ES-I3 (cell line): ENCODE measurements at regions not wholly inside any gene's neighbourhood (a gene's known extent, or its start where the extent isn't known, plus 50 kb on each side); places are given as distances from the start of the nearest gene placed in this dataset.

Source experiments
- H3K36me3 ChIP-seq: 2 replicates; pipeline ENCODE4 v1.6.1; 2013; ENCODE audit warnings: mild to moderate bottlenecking, low read length, control low read depth, moderate library complexity; ENCODE audit not compliant: insufficient read depth
- H3K4me1 ChIP-seq: 2 replicates; pipeline ENCODE4 v1.6.1; 2013; ENCODE audit warnings: mild to moderate bottlenecking, control low read depth, low read length; ENCODE audit not compliant: insufficient read depth
- H3K9ac ChIP-seq: 2 replicates; pipeline ENCODE4 v1.6.1; 2013; ENCODE audit warnings: low read depth, mild to moderate bottlenecking, low read length, moderate library complexity
- H3K9me3 ChIP-seq: 2 replicates; pipeline ENCODE4 v1.6.1; 2013; ENCODE audit warnings: mild to moderate bottlenecking, low read length, moderate library complexity; ENCODE audit not compliant: control insufficient read depth, insufficient read depth

DNA sequence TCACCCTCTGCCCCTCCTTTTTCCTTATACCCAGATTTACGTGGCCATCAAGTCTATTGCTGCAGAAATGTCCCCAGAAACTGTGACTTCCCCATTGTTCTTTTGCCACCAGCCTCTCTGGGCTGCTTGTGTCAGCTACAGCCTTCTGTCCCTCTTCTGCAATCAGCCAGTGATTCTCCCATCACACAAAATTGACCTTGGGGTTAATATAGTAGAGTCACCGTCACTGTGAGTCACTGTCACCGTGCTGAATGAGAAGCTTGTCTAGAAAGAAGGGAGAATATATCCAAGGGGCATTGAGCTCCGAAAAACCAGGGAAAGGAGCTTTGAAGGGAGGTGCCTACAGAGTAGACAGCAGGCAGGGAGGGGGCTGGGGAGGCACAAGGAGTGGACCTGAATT is 290.5 kb downstream of the HAPSTR1 start:
- Histone ChIP-seq H3K9ac (no peak overlapping the region), H3K36me3 (no peaks in the 10 kb centered on the region), H3K4me1 (no peaks in the 10 kb centered on the region), H3K9me3 (no peaks in the 10 kb centered on the region)

DNA sequence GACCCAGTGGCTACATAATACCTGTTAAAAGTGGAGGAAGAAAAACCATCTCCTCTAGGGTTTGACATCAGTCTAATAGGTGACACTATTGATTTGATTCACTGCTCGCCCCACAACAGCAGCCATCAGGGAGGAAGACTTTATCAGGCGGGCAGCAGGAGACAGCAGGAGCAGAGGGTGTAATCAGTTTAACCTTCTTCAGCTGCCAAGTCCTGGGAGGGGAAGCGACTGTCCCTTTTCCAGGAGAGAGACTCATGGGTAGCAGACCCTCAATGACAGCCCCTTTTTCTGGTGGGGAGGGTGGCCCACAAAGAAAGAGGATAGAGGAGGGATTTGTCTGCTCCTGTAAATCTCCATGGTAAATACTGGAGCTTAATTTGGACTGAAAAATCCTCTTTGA is 291.8 kb downstream of the HAPSTR1 start:
- H3K36me3 ChIP-seq = no peaks in the 10 kb centered on the region
- no peaks in the 10 kb centered on the region for H3K4me1 ChIP-seq
- 0 out of 2 replicates have a peak, but pooled peaks cover 6% of the 10 kb centered on the region for H3K9me3 ChIP-seq
- no peak overlapping the region for H3K9ac ChIP-seq

DNA sequence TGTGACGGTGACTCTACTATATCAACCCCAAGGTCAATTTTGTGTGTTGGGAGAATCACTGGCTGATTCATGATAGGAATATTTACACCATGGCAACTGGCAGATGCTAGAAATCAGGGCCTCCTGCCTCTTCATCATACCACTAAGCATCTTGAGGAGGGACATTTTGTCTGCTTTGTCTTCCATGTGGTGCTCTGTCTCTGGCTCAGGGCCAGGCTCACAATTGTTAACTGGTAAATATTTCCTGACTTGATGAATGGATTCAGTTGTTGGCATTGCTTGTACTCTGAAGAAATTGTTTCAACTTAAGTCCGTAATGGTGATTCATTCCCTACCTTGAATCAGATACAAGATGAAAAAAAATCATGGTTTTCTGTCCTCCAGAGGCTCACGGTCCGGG is 292.7 kb downstream of the HAPSTR1 start:
- Histone ChIP-seq H3K9ac (no peak overlapping the region), H3K36me3 (no peaks in the 10 kb centered on the region), H3K4me1 (no peaks in the 10 kb centered on the region), H3K9me3 (peaks cover 6% of the 10 kb centered on the region; the same call in 1 of the 2 replicates)

DNA sequence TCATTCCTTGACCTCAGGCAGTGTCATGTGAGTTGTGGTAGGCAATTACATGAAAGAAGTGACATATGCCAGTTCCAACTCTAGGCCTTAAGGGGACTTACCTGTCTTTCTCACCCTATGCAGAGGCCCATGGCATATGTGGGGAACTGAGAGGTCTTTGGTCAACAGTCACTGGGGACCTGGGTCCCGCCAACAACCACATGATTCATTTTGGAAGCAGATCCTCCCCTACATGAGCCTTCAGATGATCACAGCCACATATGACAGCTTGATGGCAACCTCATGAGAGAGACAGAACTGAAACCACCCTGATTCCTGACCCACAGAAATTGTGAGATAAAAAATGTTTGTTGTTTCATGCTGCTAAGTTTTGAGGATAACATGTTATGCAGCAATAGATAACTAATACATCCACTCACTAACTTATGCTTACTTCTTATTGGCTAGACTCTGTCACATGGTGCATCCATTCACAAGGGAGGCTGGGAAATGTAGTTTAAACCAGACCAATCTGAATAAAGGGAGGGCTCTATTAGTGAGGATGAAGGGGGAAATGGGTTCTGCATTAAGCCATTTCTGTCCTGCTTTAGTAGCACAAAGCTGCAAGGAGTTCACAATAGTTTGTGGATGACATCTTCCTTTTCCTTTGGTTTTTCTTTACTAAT is 298.2 kb downstream of the HAPSTR1 start:
- peaks cover 6% of the 10 kb centered on the region; the same call in 1 of the 2 replicates for H3K9me3 ChIP-seq
- H3K9ac ChIP-seq = no peak overlapping the region
- H3K4me1 ChIP-seq = no peaks in the 10 kb centered on the region

DNA sequence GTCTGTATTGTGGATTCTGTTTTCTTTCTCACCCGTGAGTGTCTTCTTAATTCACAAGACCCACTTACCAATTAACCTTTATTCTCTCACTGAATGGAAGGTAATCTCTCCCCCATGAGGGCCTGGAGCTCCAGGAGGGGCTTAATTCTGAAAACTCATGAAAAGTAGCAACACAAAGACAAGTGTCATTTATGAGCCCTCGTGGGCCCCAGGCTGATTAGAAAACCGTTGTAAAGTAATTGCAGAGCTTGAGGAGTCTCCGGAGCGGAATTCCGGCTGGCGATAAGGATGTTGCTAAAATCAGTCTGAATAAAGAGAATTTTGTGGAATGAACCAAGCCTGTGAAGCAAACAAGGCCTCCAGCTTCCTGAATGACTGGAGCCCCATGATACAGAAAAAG is 301.5 kb downstream of the HAPSTR1 start:
- no peaks in the 10 kb centered on the region; the same call in 1 of the 2 replicates for H3K9me3 ChIP-seq
- no peak overlapping the region for H3K9ac ChIP-seq
- no peaks in the 10 kb centered on the region for H3K4me1 ChIP-seq
- no peaks in the 10 kb centered on the region for H3K36me3 ChIP-seq

More for the DNA sequence above, 298.2 kb downstream of the HAPSTR1 start:
- H3K36me3 ChIP-seq = no peaks in the 10 kb centered on the region

DNA sequence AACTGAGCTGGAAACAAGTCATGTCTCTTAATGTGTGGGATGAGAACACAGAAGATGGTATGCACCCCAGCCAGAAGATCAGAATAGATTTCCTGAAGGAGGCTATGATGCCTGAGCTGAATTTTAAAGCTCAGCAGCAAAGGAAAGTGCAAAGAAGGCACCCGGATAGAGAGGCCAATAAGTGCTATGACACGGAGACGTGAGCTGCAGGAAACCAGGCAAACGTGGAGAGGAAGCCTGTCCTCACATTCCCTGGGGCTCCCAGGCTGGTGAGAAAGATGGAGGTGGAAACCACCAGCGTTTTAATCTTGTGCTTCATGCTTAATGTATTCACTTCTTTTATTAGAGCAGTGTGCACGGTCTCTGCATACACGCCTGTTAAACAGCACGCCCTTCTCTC is 302.1 kb downstream of the HAPSTR1 start:
- Histone ChIP-seq H3K4me1 (no peaks in the 10 kb centered on the region), H3K9ac (no peak overlapping the region), H3K9me3 (no peaks in the 10 kb centered on the region), H3K36me3 (no peaks in the 10 kb centered on the region)

DNA sequence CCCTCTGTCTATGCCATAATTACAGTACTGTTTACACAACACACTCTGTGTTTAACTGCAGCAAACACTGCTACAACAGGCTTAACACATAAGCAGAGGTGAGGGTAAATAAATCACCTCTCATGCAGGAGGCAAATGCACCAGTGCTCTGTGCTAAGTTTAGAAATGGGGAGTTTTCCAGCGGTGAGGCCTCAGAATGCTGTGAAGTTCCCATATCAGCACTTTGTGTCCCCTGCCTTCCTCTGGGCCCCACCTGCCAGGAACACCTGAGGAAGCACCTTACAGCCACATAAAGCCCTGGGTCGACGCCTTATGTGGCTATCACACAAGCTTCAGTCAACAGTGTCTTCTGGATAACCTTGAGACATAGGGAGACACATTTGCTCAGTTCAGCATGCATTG is 304.5 kb downstream of the HAPSTR1 start:
- Histone ChIP-seq H3K36me3 (no peaks in the 10 kb centered on the region), H3K4me1 (no peaks in the 10 kb centered on the region)

DNA sequence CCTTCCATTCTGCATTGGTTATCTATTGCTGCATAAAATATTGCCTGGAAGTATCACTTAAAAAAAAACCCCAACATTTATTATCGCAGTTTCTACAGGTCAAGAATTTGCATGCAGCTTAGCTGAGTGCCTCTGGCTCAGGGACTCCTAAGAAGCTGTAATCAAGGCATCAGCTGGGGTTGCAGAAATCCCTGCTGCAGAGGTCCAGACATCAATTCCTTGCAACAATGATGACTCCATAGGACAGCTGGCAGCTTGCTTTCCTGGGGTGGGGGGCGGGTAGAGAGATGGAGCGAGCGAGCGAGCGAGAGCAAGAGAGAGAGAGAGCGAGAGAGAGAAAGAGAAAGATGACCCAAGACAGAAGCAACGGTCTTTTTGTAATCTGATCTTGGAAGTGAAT is 308.1 kb downstream of the HAPSTR1 start:
- Histone ChIP-seq H3K9ac (no peak overlapping the region), H3K36me3 (no peaks in the 10 kb centered on the region), H3K9me3 (no peaks in the 10 kb centered on the region), H3K4me1 (no peaks in the 10 kb centered on the region)

More for the DNA sequence above, 304.5 kb downstream of the HAPSTR1 start:
- Histone ChIP-seq H3K9ac (no peak overlapping the region), H3K9me3 (no peaks in the 10 kb centered on the region)

DNA sequence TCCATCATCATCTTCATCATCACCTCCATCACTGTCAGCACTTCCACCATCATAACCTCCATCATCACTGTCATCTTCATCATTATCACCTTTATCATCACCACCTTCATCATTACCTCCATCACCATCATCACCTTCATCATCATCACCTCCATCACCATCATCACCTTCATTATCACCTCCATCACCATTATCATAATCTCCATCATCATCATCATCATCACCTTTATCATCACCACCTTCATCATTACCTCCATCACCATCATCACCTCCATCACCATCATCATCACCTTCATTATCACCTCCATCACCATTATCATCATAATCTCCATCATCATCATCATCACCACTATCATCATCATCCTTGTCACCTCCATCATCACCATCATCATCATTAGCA is 309.7 kb downstream of the HAPSTR1 start:
- H3K36me3 ChIP-seq = no peaks in the 10 kb centered on the region
- no peak overlapping the region for H3K9ac ChIP-seq
- H3K9me3 ChIP-seq = no peaks in the 10 kb centered on the region
- no peaks in the 10 kb centered on the region for H3K4me1 ChIP-seq

DNA sequence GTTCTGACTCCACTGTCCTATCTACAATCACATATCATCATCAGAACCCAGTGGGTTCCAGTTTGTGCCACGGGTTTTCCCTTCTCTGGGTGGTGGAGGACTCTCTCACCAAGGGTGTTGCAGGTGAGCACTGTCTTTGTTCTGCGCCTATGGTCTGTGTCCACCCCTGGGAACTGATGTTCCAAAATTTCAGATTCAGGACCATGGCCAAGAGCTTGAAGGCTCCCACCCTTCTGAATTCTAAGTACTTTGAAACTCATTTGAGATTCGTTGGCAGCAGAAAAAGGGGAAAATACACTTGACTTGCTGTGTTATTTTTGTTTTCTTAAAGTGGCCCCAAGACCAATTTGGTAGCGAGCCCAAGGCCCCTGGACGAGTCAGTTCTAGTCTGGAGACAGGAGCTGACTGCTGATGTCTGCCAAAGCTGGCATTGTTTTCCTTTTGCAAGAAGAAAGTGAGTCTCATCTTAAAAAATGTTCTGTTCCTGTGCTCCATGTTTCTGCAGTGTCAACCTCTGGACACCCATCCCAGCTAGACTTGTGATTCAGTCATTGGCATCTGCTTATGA is 310.9 kb downstream of the HAPSTR1 start:
- Histone ChIP-seq H3K36me3 (no peaks in the 10 kb centered on the region), H3K4me1 (no peaks in the 10 kb centered on the region), H3K9ac (no peak overlapping the region), H3K9me3 (no peaks in the 10 kb centered on the region)

DNA sequence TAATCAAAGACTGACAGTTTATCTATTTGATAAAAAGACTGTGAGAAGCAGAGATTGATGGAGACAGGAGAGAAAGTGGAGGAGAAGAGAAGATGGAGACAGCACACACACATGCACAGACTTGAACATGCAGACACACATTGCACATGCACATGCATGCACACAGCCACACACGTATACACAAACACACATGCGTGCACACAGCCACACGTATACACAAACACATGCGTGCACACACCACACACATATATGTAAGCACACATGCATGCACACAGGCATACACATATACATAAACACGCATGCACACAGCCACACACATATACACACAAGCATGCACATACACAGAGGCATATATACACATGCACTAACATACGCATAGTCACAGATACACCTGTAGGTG is 313.4 kb downstream of the HAPSTR1 start:
- Histone ChIP-seq H3K9me3 (no peaks in the 10 kb centered on the region), H3K9ac (no peak overlapping the region), H3K36me3 (no peaks in the 10 kb centered on the region), H3K4me1 (no peaks in the 10 kb centered on the region)

DNA sequence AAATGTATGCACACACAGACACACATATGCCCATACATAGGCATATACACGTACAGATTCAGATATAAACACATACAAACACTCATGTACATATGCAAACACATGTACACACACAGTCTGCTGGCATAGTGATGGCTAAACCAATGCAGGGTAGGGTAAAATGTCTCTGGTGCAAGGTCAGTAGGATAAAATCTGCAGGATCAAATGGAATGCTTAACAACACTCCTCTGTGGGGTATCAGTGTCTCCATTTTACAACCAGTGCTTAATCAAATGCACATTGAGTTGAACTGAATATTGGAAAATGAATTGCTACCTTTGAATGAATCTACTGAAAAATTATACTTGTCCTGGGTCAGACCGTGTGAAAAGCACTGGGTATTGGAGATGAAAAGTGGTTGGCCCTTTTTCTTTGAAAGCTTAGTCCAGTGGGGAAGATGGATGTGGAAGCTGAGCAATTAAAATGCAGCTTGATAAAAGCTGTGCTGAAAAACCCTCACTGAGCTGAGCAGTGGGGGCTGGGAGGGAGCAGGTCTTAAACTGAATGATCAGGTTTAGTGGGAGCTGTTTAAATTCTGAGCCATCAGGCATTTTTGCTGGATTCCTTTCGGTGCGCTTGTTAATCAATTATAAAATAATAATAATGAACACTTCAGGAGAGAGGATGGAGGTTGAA is 314.7 kb downstream of the HAPSTR1 start:
- no peaks in the 10 kb centered on the region for H3K4me1 ChIP-seq
- H3K9me3 ChIP-seq = no peaks in the 10 kb centered on the region
- no peak overlapping the region for H3K9ac ChIP-seq
- H3K36me3 ChIP-seq = no peaks in the 10 kb centered on the region

DNA sequence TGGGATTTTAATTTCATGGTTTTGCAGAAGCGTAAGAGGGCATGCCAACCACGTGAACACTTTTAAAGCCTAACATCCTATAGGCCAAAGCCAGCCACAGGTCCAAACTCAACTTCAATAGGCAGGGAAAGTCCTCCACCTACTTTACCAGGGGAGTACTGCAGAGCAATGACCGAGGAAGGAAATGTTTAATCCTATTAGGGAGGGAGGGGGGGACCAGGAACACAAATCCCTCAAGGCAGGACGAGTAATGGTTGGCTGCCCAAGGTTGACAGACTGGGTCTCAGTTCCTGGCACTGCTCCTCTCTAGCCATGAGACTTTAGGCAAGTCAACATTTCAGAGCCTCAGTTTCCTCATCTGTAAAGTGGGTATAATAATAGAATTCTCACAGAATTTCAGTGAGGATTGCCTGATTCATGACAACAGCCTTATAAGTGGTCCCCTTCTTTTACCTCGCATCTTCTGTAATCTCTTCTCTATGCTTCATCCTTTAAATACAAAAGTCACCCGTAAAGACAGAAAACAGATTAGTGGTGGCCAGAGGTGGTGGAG is 315.8 kb downstream of the HAPSTR1 start:
- Histone ChIP-seq H3K36me3 (no peaks in the 10 kb centered on the region), H3K9ac (no peak overlapping the region), H3K9me3 (no peaks in the 10 kb centered on the region), H3K4me1 (no peaks in the 10 kb centered on the region)

DNA sequence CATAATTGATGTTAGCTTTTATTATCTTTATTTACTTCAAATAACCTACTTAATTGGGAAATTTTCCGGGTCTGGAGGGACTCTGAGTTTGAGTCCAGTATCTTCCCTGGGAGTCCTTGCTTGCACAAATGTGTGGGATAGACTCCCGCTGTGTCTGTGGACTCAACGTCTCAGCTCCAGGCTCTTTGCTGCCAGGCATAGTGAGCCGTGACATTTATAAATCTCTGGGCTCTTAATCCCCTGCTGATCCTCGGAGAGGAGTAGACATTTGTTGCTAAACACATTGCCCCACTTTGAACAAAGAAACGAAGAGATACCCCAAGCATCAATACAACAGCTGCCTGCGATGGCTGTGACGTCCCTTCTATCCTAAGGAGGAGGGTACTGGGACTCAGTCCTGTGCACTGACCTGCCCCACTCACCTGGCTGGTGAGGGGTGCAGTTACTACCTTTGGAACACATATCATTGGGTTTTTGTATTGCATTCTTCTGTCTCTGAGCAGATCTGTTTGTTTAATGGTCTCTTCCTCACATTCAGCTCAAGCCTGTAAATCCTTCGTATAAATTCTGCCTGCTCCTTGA is 316.9 kb downstream of the HAPSTR1 start:
- no peaks in the 10 kb centered on the region for H3K9me3 ChIP-seq
- no peaks in the 10 kb centered on the region for H3K36me3 ChIP-seq
- no peaks in the 10 kb centered on the region for H3K4me1 ChIP-seq
- H3K9ac ChIP-seq = no peak overlapping the region
